Erythroblast (primary cell): ENCODE measurements at regions not wholly inside any gene's neighbourhood (a gene's known extent, or its start where the extent isn't known, plus 50 kb on each side); places are given as distances from the start of the nearest gene placed in this dataset.

Source experiments
- GATA1 ChIP-seq: IDR thresholded peaks from 2 replicates; pipeline ENCODE4 v1.6.1; 2011; ENCODE audit warnings: low read depth, mild to moderate bottlenecking, control low read depth, low read length, moderate library complexity
- POLR2A ChIP-seq: IDR thresholded peaks from 2 replicates; pipeline ENCODE4 v1.6.1; 2011; ENCODE audit warnings: mild to moderate bottlenecking, low read length

DNA sequence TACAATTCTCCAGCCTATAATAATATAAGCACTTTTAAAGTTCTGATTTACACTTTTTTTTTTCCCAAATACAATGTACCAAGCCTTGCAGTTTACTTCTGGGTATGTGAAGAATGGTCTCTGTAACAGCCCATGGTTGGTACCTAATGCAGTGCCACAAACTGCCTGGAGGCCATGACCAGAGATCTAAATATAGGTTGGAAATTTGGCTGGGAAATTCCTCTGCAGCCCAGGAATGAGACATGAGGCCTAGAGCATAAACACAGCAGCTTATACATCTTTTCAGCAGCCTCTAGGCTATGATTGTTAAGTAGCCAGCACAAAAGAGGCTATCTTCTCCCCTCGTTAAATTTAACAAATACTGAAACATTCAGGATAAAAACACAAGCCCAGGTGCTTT is 432.0 kb upstream of the FAM98A start:
- no peak for TF ChIP-seq POLR2A
- TF ChIP-seq GATA1, result no peak
